HG03521 (cell line): ENCODE measurements at regions not wholly inside any gene's neighbourhood (a gene's known extent, or its start where the extent isn't known, plus 50 kb on each side); places are given as distances from the start of the nearest gene placed in this dataset.

Source experiments
- ATAC-seq: cut with Tn5 transposase; IDR thresholded peaks from one replicate; pipeline ENCODE4 v1.9.1; 2021; ENCODE audit warnings: mild to moderate bottlenecking, moderate library complexity; ENCODE audit not compliant: unreplicated experiment

DNA sequence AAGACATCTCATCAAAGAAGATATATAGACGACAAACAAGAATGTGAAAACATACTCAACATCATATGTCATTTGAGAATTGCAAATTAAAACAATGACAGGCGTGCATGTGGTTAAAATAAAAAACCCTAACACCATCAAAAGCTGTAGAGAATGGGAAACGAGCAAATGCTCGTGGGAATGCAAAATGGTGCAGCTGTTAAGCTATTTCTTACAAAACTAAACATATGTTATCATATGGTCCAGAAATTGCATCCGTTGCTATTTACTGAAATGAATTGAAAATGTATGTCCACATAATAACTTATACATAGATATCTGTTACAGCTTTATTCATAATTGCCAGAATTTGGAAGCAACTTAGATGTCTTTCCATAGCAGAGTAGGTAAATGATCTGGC, 574.4 kb downstream of the TNS3 start:
- no peak for ATAC-seq

- ATAC-seq: no peak
Observed at GRCh38 chr7:47000561-47000960, 581.4 kb downstream of the TNS3 start.

- no peak for ATAC-seq
Observed at GRCh38 chr7:46999866-47000265, 582.0 kb downstream of the TNS3 start.

- ATAC-seq: no peak
Observed at GRCh38 chr7:46996972-46997371, 584.9 kb downstream of the TNS3 start.

DNA sequence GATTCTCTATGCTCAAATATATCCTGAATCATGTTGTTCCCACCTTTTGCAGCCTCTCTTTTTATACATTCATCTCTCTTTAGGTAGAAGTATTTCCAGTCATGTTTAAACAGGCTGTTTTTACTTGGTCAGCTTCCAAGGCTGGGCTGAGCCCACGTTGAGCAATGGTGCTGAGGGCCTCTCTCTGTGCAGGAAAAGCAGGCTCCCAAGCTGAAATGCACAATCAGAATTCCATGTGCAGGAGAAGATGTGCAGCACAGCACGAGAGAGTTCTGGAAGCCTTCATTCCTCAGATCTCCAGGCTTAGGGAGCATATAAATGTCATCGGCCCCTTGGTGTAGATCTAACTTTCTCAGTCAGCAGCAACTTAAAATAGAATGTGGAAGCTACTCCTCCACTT, 588.5 kb downstream of the TNS3 start:
- no peak for ATAC-seq

DNA sequence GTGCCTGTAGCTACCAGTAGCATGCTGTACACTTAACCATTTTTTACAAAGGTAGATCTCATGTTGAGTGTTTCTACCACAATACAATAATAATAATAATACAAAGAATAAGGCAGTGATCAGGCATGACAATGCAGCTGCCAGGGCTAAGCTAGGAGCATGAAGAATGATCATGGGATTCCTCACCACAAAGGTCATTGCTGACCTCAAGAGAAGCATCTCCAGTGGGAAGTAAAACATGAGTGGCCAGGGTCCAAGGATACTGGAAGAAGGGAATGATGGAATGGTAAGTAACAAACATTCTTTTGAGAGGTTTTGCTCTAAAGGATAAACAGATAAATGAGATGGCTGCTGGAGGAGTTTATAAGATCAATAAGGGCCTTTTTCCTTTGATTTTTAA, 591.1 kb downstream of the TNS3 start:
- no peak for ATAC-seq

DNA sequence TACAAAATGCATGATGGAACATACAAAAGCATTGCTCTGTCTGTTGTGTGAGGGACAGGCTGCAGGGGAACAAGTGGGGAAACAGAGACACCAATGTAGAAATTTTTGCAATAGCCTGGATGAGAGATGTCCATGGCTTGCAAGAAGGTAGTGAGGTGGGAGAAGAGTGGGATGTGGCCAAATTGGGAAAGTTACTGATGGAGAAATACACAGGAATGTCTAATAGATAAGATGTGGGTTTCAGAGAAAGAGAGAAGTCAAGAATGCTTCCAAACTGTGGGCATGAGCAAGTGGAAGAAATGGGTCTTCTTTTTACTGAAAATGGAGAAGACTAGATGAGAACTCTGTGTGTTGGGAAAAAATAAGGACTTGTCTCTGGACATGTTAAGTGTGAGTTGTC, 592.7 kb downstream of the TNS3 start:
- ATAC-seq: no peak

DNA sequence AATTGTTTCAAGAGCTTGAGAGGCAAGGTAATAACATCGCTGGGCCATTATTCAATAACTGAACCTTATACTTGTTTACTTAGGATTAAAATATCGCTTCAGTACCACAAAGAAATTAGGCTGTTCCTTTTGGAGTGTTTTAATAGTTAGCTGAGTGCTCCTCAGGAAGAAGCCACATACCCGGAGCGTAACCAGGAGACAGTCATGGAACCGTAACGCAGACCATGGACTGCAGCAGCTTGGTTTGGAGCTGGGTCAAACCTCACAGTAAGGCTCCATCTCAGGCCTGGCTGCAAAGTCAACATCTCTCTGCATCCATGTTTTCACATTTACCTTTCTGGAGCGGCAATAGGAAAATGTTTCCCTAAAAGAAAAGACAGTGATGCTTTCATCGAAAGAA, 599.0 kb downstream of the TNS3 start:
- no peak for ATAC-seq

GRCh38 chr7:46979439-46979838, 602.5 kb downstream of the TNS3 start:
- no peak for ATAC-seq

- no peak for ATAC-seq
Observed at GRCh38 chr7:46975493-46975892, 606.4 kb downstream of the TNS3 start.

DNA sequence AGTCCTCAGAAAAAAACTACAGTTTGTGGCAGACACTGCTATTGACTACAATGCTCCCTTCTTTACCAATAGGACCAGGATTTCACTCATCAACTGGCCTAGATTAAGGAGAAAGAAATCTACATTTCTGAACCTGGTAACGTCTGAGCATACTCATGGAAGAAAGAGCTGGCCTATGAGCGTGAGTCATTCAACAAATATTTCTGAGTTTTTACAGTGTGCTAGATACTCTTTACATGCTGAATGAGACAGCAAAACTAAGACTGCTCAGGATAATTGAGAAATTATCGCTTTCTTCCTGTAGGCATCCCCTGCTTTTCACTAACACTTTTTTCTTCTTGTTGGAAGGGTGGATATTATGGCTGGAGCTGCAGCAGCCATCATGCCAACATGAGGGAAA, 609.7 kb downstream of the TNS3 start:
- no peak for ATAC-seq

DNA sequence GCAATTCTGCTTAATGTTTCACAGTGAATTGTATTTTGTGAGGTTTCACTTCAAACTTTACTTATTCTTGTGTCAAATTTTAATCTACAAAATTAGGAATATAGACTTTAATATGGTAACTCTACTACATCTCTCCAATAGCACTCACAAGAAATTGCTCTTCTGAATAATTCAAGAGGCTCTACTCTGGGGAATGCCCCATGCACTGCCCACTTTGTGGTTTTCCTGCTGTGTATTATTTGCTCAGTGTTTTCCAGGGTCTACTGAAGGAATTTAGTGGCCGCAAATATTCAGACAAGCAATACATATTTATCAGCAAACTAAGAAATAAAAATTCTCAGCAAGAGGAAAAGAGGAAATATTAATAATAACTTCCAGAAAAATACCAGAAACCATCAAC, 611.4 kb downstream of the TNS3 start:
- no peak for ATAC-seq

- no peak for ATAC-seq
Observed at GRCh38 chr7:46970131-46970430, 611.8 kb downstream of the TNS3 start.

- ATAC-seq: no peak
Observed at GRCh38 chr7:46969303-46970130, 612.4 kb downstream of the TNS3 start.

GRCh38 chr7:46968003-46968402, 613.9 kb downstream of the TNS3 start:
- ATAC-seq: no peak

DNA sequence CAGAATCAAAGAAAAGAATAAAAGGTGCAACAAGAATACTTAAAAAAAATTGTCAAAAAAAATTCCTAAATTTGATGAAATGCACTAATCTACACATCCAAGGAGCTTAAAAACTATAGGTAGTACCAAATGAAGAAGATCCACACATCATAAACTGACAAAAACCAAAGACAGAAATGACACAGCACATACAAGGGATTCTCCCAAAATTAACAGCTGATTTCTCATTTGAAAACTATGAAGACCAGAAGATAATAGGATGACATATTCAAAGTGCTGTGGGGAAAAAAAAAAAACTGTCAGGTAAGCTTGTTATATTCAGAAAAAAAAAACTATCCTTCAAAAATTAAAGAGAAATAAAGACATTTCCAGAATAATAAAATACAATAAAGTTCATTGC, 618.2 kb downstream of the TNS3 start:
- no peak for ATAC-seq

DNA sequence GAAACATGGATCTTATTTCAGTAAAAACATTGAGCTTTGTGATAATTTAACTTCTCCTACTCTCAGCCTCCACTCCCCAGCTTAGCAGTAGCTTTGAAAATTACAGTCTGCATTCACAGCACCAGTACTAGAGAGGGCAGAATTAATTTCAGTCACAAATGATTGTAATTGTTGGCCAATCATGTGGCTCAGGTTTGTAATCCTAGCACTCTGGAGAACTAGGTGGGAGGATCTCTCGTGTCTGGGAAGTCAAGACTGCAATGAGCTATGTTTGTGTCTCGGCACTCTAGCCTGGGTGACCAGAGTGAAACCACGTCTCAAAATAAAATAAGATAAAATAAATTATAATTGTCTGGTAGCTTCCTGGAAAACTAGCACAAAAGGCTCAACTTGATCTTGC, 620.9 kb downstream of the TNS3 start:
- no peak for ATAC-seq

GRCh38 chr7:46957195-46957594, 624.7 kb downstream of the TNS3 start:
- no peak for ATAC-seq

- ATAC-seq: no peak
Observed at GRCh38 chr7:46955531-46955930, 626.4 kb downstream of the TNS3 start.

DNA sequence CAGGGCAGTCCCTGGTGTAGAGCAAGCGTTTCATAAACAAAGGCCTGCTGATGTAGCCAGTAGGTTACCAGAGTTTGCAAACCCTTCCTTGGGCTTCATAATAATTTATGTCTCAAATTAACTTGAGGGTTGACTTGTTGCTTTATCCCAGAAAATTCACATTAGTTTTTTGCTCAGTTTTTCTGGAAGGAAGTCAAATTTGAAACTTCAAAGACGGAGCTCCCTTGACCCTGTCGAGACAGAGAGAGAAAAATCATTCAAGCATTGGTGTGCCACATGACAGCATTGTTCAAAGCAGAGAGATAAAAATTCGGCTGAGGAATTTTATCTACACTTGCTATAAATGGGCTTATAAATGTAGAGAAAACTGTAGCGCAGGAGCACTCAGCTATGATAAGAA, 627.7 kb downstream of the TNS3 start:
- ATAC-seq: no peak

DNA sequence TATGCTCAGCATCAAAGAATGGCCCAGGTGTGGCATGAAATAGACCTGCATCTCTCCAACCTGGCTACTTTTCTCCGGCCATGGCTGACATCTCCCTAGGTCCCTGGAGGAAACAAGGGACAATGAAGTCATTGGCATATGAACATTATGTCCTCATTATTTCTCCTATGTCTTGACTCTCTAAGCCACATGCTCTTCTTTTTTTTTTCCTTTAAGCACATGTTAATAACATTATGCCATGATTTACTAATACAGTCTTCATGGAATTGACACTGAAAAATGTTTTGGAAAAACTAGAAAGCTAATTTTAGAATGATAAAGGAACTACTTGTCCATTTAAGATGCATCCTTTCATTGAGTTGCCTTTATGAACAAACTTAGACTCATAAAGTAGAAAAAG, 628.9 kb downstream of the TNS3 start:
- no peak for ATAC-seq

DNA sequence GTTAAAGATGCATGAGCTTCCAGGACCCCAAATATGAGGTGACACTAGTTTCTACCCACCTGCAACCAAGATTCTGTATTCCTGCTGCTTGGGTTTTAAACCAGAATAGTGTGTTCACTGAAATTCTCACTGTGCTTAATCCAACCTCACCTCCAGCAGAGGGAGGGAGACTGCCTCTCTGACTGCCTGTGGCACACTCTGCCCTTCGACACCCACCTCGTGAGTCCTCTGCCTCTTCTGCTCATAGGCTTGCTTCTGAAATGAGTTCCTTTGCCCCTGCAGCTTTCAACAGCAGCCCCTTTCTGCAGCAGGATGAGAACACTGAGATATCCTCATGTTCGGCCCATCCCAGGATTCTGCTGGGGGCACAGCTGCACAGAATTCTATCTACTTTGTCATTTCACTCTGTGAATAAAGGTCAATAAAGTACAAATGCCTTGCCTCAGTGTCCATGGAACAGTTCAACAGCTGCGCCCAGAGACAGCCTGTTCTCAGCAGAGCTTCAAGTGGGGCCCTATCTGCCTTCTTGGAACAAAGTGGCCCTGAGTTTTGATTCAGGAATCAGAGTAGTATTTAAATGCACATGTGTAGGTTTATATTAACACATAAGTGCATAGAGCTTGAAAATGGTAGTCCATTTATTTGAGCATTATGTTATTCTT, 632.5 kb downstream of the TNS3 start:
- ATAC-seq: no peak

DNA sequence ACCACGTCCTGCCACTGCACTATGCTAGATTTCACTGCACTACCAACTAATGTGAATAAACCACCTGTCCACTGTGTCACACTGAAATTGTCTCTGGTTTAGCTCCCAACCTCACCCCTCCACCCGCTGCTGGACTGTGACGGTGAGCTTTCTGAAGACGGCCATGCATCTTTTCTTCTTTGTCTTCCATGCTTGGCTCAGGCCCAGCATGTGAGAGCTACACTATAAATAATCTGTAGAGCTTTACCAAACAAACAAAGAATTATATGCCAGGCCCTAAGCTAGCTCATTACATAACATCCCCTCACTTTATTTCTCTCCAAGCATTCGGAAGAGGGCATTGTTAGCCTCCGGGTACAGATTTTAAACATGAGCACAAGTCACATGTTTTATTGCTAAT, 633.2 kb downstream of the TNS3 start:
- no peak for ATAC-seq
